ENCODE measurements at regions not wholly inside any gene's neighbourhood (a gene's known extent, or its start where the extent isn't known, plus 50 kb on each side); places are given as distances from the start of the nearest gene placed in this dataset.

DNA sequence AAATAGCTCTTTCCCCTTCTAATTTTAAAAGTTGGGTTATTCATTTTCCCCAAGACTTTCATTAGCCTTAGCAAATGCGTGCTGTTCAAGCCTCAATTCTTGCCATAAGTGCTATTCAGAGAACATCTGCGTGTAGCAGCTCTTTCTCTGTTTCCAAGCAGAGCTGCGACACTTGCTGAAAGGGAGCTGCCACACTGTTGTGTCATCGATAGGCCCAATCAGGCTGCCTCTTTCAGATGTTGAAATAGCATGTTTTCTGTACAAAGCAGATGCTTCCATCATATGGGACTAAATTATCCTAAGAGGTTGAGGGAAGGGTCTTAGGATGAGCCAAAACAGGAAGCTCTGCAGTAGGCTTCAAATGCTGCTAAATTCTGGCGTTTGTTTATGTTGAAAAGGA lies 220.9 kb upstream of the CDC14C start:
- no peak for ATAC-seq
- TF ChIP-seq CSDC2 (CRISPR knock-in tag; IDR thresholded peaks at IDR 0.05) (no peak), BACH2 (CRISPR knock-in tag; IDR thresholded peaks at IDR 0.05; ENCODE audit: borderline replicate concordance) (no peak), ZNF70 (CRISPR knock-in tag; IDR thresholded peaks at IDR 0.05) (no peak), ARNTL (CRISPR knock-in tag; IDR thresholded peaks at IDR 0.05; ENCODE audit: borderline replicate concordance, low read depth) (no peak), ZFP3 (CRISPR knock-in tag; IDR thresholded peaks at IDR 0.05) (no peak), GLIS3 (CRISPR knock-in tag; IDR thresholded peaks at IDR 0.05) (no peak), ZNF8 (CRISPR knock-in tag; IDR thresholded peaks at IDR 0.05) (no peak), TCF4 (CRISPR knock-in tag; IDR thresholded peaks at IDR 0.05; ENCODE audit: borderline replicate concordance) (no peak), OSR1 (CRISPR knock-in tag; IDR thresholded peaks at IDR 0.05) (no peak), ZC3H10 (CRISPR knock-in tag; IDR thresholded peaks at IDR 0.05) (no peak), TOX (CRISPR knock-in tag; IDR thresholded peaks at IDR 0.05; ENCODE audit: borderline replicate concordance) (no peak), ZNF565 (CRISPR knock-in tag; conservative IDR thresholded peaks at IDR 0.05; ENCODE audit: low read depth) (no peak), ZFP30 (CRISPR knock-in tag; IDR thresholded peaks at IDR 0.05) (no peak)
- TF ChIP-seq, protein P1, sequence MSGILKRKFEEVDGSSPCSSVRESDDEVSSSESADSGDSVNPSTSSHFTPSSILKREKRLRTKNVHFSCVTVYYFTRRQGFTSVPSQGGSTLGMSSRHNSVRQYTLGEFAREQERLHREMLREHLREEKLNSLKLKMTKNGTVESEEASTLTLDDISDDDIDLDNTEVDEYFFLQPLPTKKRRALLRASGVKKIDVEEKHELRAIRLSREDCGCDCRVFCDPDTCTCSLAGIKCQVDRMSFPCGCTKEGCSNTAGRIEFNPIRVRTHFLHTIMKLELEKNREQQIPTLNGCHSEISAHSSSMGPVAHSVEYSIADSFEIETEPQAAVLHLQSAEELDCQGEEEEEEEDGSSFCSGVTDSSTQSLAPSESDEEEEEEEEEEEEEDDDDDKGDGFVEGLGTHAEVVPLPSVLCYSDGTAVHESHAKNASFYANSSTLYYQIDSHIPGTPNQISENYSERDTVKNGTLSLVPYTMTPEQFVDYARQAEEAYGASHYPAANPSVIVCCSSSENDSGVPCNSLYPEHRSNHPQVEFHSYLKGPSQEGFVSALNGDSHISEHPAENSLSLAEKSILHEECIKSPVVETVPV (CRISPR knock-in tag; IDR thresholded peaks at IDR 0.05): no peak
- TF ChIP-seq, protein P2, sequence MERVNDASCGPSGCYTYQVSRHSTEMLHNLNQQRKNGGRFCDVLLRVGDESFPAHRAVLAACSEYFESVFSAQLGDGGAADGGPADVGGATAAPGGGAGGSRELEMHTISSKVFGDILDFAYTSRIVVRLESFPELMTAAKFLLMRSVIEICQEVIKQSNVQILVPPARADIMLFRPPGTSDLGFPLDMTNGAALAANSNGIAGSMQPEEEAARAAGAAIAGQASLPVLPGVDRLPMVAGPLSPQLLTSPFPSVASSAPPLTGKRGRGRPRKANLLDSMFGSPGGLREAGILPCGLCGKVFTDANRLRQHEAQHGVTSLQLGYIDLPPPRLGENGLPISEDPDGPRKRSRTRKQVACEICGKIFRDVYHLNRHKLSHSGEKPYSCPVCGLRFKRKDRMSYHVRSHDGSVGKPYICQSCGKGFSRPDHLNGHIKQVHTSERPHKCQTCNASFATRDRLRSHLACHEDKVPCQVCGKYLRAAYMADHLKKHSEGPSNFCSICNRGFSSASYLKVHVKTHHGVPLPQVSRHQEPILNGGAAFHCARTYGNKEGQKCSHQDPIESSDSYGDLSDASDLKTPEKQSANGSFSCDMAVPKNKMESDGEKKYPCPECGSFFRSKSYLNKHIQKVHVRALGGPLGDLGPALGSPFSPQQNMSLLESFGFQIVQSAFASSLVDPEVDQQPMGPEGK (CRISPR knock-in tag; IDR thresholded peaks at IDR 0.05; ENCODE audit: borderline replicate concordance): no peak

DNA sequence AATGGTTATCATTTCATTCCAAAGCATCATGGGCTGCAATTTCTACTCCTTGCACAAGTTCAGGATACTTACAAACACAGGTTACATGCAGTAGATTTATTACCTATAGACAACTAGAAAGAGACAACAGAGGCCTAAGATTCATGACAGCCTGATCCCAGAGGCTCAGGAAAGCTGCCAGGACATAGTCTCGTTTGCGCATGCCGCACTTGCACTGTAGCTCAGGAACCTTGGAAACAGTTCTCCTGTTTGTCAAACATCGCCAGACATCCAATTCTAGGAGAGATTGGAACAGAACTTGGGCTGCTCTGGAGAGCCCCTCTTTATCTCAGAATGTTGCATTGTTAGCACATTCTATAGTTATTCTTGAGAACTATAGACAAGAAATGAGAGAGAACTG lies 216.2 kb upstream of the CDC14C start:
- TF ChIP-seq ARNTL (CRISPR knock-in tag; IDR thresholded peaks at IDR 0.05; ENCODE audit: borderline replicate concordance, low read depth) (no peak), TOX (CRISPR knock-in tag; IDR thresholded peaks at IDR 0.05; ENCODE audit: borderline replicate concordance) (no peak), ZNF565 (CRISPR knock-in tag; conservative IDR thresholded peaks at IDR 0.05; ENCODE audit: low read depth) (no peak), ZFP30 (CRISPR knock-in tag; IDR thresholded peaks at IDR 0.05) (no peak), ZNF70 (CRISPR knock-in tag; IDR thresholded peaks at IDR 0.05) (no peak), ISL1 (CRISPR knock-in tag; IDR thresholded peaks at IDR 0.05) (no peak), ZFP3 (CRISPR knock-in tag; IDR thresholded peaks at IDR 0.05) (no peak), PPARA (CRISPR knock-in tag; IDR thresholded peaks at IDR 0.05; ENCODE audit: borderline replicate concordance) (no peak), CSDC2 (CRISPR knock-in tag; IDR thresholded peaks at IDR 0.05) (no peak), SNAI2 (CRISPR knock-in tag; IDR thresholded peaks at IDR 0.05) (no peak), ESRRG (CRISPR knock-in tag; IDR thresholded peaks at IDR 0.05) (no peak)
- TF ChIP-seq, protein P2 (CRISPR knock-in tag; IDR thresholded peaks at IDR 0.05; ENCODE audit: borderline replicate concordance): no peak
- TF ChIP-seq, protein P3, sequence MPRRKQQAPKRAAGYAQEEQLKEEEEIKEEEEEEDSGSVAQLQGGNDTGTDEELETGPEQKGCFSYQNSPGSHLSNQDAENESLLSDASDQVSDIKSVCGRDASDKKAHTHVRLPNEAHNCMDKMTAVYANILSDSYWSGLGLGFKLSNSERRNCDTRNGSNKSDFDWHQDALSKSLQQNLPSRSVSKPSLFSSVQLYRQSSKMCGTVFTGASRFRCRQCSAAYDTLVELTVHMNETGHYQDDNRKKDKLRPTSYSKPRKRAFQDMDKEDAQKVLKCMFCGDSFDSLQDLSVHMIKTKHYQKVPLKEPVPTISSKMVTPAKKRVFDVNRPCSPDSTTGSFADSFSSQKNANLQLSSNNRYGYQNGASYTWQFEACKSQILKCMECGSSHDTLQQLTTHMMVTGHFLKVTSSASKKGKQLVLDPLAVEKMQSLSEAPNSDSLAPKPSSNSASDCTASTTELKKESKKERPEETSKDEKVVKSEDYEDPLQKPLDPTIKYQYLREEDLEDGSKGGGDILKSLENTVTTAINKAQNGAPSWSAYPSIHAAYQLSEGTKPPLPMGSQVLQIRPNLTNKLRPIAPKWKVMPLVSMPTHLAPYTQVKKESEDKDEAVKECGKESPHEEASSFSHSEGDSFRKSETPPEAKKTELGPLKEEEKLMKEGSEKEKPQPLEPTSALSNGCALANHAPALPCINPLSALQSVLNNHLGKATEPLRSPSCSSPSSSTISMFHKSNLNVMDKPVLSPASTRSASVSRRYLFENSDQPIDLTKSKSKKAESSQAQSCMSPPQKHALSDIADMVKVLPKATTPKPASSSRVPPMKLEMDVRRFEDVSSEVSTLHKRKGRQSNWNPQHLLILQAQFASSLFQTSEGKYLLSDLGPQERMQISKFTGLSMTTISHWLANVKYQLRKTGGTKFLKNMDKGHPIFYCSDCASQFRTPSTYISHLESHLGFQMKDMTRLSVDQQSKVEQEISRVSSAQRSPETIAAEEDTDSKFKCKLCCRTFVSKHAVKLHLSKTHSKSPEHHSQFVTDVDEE (CRISPR knock-in tag; IDR thresholded peaks at IDR 0.05): no peak
- ATAC-seq: no peak

DNA sequence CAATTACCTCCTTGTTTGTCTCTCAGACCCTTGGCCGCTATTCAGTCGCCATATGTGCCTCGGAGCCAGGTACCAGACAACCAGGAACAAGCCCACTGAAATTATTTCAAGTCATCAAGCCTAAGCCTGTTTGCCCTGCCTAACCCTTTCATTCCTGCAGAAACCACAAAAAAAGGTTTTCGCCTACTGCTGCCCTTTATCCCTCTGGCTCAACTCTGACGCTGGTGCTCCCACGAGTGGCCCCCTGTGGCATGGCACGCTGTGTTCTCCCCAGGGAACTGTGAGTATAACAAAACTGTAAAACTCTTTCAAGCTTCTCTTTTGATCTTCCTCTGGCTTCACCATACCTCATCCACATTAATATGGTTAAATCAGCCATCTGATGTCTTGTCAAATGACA lies 215.7 kb upstream of the CDC14C start:
- TF ChIP-seq ZFP30 (CRISPR knock-in tag; IDR thresholded peaks at IDR 0.05): no peak
- no peak for ATAC-seq

DNA sequence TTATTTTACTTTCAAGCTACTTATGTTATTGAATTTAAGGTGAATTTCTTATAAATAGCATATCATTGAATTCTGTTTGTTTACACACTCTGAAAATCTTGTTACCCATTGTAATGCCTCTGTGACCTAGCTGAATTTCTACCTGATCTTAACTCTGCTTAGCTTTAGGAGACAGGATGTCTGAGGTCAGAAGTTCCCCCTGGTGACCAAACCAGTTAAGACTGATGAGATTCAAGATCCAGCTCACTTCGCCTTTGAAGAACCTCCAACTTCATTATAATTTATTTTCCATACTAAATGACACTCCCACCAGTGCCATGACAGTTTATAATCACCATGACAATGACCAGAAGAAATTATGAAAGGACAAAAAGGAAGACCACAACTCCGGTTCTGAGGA lies 213.4 kb upstream of the CDC14C start:
- no peak for ATAC-seq
- TF ChIP-seq TOX (CRISPR knock-in tag; IDR thresholded peaks at IDR 0.05; ENCODE audit: borderline replicate concordance) (no peak), ZNF565 (CRISPR knock-in tag; conservative IDR thresholded peaks at IDR 0.05; ENCODE audit: low read depth) (no peak), BACH2 (CRISPR knock-in tag; IDR thresholded peaks at IDR 0.05; ENCODE audit: borderline replicate concordance) (no peak), SNAI2 (CRISPR knock-in tag; IDR thresholded peaks at IDR 0.05) (no peak), ZNF70 (CRISPR knock-in tag; IDR thresholded peaks at IDR 0.05) (no peak), ZFP3 (CRISPR knock-in tag; IDR thresholded peaks at IDR 0.05) (no peak), ARNTL (CRISPR knock-in tag; IDR thresholded peaks at IDR 0.05; ENCODE audit: borderline replicate concordance, low read depth) (no peak), GLIS3 (CRISPR knock-in tag; IDR thresholded peaks at IDR 0.05) (no peak), RARB (CRISPR knock-in tag; IDR thresholded peaks at IDR 0.05) (no peak), OSR1 (CRISPR knock-in tag; IDR thresholded peaks at IDR 0.05) (no peak), ESRRG (CRISPR knock-in tag; IDR thresholded peaks at IDR 0.05) (no peak)
- TF ChIP-seq, protein P4, sequence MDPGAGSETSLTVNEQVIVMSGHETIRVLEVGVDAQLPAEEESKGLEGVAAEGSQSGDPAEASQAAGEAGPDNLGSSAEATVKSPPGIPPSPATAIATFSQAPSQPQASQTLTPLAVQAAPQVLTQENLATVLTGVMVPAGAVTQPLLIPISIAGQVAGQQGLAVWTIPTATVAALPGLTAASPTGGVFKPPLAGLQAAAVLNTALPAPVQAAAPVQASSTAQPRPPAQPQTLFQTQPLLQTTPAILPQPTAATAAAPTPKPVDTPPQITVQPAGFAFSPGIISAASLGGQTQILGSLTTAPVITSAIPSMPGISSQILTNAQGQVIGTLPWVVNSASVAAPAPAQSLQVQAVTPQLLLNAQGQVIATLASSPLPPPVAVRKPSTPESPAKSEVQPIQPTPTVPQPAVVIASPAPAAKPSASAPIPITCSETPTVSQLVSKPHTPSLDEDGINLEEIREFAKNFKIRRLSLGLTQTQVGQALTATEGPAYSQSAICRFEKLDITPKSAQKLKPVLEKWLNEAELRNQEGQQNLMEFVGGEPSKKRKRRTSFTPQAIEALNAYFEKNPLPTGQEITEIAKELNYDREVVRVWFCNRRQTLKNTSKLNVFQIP (CRISPR knock-in tag; IDR thresholded peaks at IDR 0.05; ENCODE audit: borderline replicate concordance, low read depth): no peak
- TF ChIP-seq, protein P3 (CRISPR knock-in tag; IDR thresholded peaks at IDR 0.05): no peak

All from SK-N-SH treated with all-trans-retinoic acid at 6 μM for 48 hours (cell line).